GM19238 (cell line): ENCODE measurements at regions not wholly inside any gene's neighbourhood (a gene's known extent, or its start where the extent isn't known, plus 50 kb on each side); places are given as distances from the start of the nearest gene placed in this dataset.

Experiments used
- DNase-seq: peaks from one replicate; pipeline ENCODE4 v3.0.0; 2011; ENCODE audit warnings: low spot score; ENCODE audit not compliant: insufficient read length

DNA sequence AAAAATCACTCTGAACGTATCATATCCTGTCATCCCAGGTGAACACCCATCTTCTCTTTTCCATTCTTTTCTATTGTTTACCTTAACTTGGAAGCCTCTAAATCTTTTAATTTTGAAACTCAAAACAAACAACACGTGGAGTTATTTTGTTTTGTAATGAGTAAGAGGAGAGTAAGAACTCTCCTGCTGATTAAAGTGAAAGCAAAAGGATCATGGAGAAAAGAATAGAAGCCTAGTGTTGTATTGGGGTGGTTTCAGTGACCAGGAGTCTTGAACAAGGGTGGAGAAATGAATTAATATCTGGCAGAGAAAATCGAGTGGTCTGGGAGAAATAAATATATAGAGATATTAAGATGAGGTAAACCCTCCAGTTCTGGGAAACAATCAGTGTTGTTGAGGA is 237.4 kb upstream of the UGT8 start:
- no peak for DNase-seq

- DNase-seq, result no peak
These were observed 233.8 kb upstream of the UGT8 start for GRCh38 chr4:114364857-114365256.

- no peak for DNase-seq
These were observed 233.0 kb upstream of the UGT8 start for GRCh38 chr4:114365591-114365990.

GRCh38 chr4:114366368-114366767 is 232.2 kb upstream of the UGT8 start:
- DNase-seq, result no peak

DNA sequence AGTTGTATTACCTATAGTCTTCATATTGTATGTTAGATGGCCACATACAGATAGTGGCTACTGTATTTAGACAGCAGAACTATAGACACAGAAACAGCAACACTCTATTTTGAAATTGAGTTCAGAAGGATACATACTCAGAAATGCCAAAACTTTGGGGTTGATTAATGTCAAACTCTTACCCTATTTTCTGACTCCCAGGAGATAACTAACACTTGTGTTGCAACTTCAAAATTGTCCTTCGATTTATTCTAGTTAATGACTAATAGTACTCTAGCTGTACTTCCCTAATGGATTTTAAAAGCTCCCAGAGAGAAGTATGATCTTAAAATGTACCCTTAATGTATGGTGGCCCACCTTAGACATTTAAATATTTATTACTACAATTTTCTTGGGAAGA is 229.9 kb upstream of the UGT8 start:
- no peak for DNase-seq

DNA sequence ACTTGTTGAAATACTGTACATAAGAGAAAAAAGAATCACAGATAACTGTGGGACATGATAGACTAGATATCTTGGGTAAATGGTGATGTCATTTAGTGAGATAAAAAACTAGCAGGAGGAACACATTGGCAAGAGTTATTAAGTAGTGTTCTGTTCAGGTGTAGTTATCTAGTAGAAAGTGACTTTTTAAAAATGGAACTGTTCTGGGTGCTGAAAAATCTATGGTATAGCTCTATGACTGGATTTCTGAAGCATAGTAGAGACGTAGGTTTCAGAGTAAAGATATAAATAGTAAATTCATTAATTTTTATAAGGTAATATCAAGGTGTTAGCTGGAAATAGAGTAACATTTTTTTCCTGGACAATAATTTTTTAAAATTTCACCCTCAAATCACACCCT is 225.1 kb upstream of the UGT8 start:
- DNase-seq, result no peak

DNA sequence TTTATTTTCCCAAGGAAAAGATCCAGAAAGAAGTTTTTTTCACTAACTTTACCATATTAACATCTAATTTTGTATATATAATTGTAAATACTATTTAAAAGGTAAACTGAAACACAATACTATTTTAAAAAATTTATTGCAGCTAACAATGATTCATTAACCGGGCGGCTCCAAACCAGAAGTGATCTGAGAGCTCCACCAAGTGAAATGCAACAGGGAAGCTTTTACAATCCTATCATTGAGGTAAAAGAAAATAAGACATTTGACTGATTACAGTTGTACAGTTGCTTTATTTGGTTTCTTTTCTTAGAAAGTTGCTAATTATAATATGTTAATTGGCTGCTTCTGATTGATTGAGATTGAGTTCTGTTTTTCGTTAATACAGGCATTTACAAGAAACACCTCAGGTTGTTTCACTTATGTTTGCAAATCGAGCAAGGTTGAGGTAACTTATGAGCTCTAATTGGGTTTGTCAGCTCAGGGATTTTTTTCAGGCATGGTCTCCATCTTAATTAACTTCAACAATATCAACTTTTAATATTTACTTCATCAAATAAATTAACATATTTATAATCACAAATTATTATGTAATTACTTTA is 220.2 kb upstream of the UGT8 start:
- no peak for DNase-seq

GRCh38 chr4:114383067-114383466 is 215.5 kb upstream of the UGT8 start:
- no peak for DNase-seq

- no peak for DNase-seq
These were observed 214.9 kb upstream of the UGT8 start for GRCh38 chr4:114383721-114384120.

DNA sequence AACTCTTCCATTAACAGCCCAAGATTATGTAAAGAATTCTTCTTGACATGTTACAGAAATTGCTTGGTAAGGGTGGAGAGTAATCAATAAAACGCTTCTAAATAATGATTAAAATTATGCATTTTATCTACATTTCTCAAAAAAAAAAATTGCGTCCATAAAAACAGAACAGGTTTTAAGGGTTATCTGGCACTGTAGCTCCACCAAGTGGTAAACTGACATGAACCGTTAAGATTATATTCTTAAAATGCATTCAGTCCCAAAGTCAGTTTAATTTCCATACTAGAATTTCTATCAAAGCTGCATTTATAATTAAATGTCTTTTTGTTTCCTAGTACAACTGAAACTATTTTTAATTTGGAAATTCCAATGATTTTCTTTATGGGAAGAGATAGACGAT is 214.0 kb upstream of the UGT8 start:
- no peak for DNase-seq

DNA sequence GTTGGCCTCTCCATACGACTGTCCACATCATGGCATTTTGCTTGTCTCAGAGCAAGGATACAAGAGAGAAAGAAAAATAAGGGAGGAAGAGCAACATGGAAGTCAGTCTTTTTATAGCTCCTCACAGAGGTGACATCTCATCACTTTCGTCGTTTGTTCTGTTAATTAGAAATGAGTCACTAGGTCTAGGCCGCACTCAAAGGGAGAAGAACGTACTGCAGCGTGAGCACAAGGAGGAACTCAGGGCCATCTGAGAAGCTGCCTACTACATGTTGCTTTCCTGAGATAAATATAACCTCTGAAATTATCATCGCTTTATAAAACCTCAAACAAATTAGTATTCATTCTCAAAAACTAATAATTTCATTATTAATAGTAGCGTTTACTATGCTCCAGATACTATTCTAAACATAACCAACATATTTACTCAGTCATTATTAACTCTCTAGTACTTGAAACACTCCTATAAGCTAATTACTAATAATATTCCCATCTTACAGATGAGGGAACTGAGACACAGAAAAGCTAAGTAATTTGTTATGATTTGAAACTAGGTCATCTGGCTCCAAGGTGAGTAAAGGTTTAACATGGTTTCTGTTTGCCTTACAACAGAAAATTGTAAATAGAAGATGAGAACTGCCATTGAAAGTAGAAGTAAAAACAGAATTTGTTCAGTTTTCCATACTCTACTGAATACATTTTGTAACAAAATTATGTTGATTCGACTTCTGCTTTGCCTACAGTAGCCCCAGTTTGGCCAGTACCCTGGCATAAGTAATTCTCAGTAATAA is 213.2 kb upstream of the UGT8 start:
- DNase-seq, result no peak

- no peak for DNase-seq
These were observed 211.9 kb upstream of the UGT8 start for GRCh38 chr4:114386637-114387233.

- no peak for DNase-seq
These were observed 209.4 kb upstream of the UGT8 start for GRCh38 chr4:114389070-114389685.

GRCh38 chr4:114393295-114394038 is 205.1 kb upstream of the UGT8 start:
- no peak for DNase-seq

DNA sequence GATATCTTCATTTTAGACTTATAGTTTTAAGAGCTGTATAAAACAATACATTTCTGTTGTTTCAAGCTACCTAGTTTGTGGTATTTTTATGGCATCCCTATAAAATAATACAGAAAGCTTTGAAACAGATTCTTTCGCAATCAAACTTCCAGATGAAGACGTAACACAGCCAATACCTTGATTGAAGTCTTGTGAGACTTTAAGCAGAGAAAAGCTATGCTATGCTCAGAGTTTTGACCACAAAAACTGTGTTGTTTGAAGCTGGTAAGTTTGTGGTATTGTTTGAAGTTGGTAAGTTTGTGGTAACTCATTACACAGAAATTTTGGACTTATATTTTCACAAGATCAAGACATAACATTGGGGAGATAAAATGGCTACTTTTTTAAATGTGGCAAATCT is 201.8 kb upstream of the UGT8 start:
- no peak for DNase-seq

- no peak for DNase-seq
These were observed 200.2 kb upstream of the UGT8 start for GRCh38 chr4:114398410-114398809.

DNA sequence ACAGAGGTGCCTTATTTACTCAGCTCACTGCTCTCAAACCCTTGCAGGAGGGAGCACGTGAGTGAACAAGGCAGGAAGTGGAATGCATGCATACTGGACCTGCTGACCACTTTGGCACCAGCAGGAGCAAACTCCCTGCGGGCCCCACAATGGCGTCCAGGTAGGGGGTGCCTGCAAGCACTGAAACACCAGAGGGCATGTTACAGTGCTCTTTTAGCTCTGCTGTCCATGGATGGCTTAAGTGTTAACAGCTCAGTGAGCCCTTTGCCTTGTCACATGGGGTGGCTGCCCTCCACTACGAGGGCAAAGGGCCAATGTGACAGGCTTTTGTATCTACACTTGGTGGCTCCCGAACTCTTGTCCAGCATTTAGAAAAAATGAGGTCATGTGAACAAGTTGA is 199.5 kb upstream of the UGT8 start:
- DNase-seq, result no peak

GRCh38 chr4:114400531-114400930 is 198.1 kb upstream of the UGT8 start:
- DNase-seq, result no peak

DNA sequence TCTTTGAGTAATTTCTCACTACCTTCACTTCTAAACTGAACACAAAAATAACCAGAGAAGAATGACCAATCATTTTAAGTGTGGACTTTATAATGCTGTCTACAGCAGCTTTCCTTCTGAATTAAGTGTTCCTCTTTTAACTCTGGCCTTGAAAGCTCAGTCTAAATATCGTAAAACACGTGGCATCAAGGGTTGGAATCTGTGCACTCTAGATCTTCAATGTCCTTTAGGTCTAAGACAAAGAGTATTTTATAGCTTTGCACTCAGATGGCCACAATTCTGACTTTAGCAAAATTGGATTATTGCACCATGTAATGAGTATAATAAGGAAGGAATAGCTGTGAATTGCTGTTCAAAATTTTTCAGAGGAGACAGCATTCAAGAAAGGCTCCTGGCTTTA is 197.1 kb upstream of the UGT8 start:
- DNase-seq, result no peak

- DNase-seq, result no peak
These were observed 181.4 kb upstream of the UGT8 start for GRCh38 chr4:114417214-114417613.

GRCh38 chr4:114420069-114420468 is 178.5 kb upstream of the UGT8 start:
- no peak for DNase-seq

GRCh38 chr4:114423582-114423981 is 175.0 kb upstream of the UGT8 start:
- DNase-seq, result no peak
